Keratinocyte (primary cell): ENCODE measurements at regions not wholly inside any gene's neighbourhood (a gene's known extent, or its start where the extent isn't known, plus 50 kb on each side); places are given as distances from the start of the nearest gene placed in this dataset.

ENCODE experiments used
- DNase-seq: peaks from one replicate; pipeline ENCODE4 v3.0.0-alpha.2; 2011; ENCODE audit warnings: low read depth, missing footprints, low spot score
- FAIRE-seq: peaks from 2 replicates; lab custom pipeline; 2011; peaks lifted over from hg19 to GRCh38; lab: Jason Lieb, UNC
- H2AFZ ChIP-seq: 2 replicates; pipeline ENCODE4 v1.6.0; 2012; ENCODE audit warnings: low read length, control low read depth, inconsistent platforms; ENCODE audit not compliant: control insufficient read depth
- H3K27ac ChIP-seq: 2 replicates; pipeline ENCODE4 v1.5.1; 2011; ENCODE audit warnings: low read length; ENCODE audit not compliant: control insufficient read depth, insufficient read depth
- H3K27me3 ChIP-seq: 3 replicates; pipeline ENCODE4 v1.6.0; 2011; ENCODE audit warnings: low read length; ENCODE audit not compliant: control insufficient read depth, insufficient read depth; ENCODE audit errors: extremely low read depth
- H3K36me3 ChIP-seq, 2 experiments: 2 replicates in 1 of 2; 3 replicates in 1 of 2; pipeline ENCODE4 v1.5.1; 2011; ENCODE audit warnings: low read length in 2 of 2, mild to moderate bottlenecking in 1 of 2; ENCODE audit not compliant: control insufficient read depth in 2 of 2, insufficient read depth in 2 of 2; ENCODE audit errors: extremely low read depth in 1 of 2
- H3K4me1 ChIP-seq: 3 replicates; pipeline ENCODE4 v1.5.1; 2011; ENCODE audit warnings: low read length; ENCODE audit not compliant: control insufficient read depth, insufficient read depth; ENCODE audit errors: extremely low read depth
- H3K4me2 ChIP-seq: 3 replicates; pipeline ENCODE4 v1.6.0; 2011; ENCODE audit warnings: low read depth, low read length; ENCODE audit not compliant: control insufficient read depth, insufficient read depth; ENCODE audit errors: extremely low read depth
- H3K4me3 ChIP-seq, 3 experiments: fragments of 200-600 bp in 1 of 3; sonication (generic) in 1 of 3; 2 replicates in 2 of 3; 3 replicates in 1 of 3; pipeline ENCODE4 v1.5.1; 2011 to 2016; ENCODE audit warnings: low read length in 3 of 3, mild to moderate bottlenecking in 3 of 3, control low read depth in 2 of 3, inconsistent platforms in 1 of 3, low read depth in 1 of 3, mixed read lengths in 1 of 3, mixed run types in 1 of 3, moderate library complexity in 1 of 3; ENCODE audit not compliant: control insufficient read depth in 2 of 3, insufficient read depth in 2 of 3; ENCODE audit errors: extremely low read depth in 1 of 3
- H3K79me2 ChIP-seq: 2 replicates; pipeline ENCODE4 v1.6.0; 2012; ENCODE audit warnings: low read length; ENCODE audit not compliant: control insufficient read depth, insufficient read depth
- H3K9ac ChIP-seq: 3 replicates; pipeline ENCODE4 v1.6.0; 2011; ENCODE audit warnings: low read length; ENCODE audit not compliant: control insufficient read depth, insufficient read depth; ENCODE audit errors: extremely low read depth
- H3K9me1 ChIP-seq: 3 replicates; pipeline ENCODE4 v1.6.0; 2011; ENCODE audit warnings: low read length; ENCODE audit not compliant: control insufficient read depth, insufficient read depth; ENCODE audit errors: extremely low read depth
- H3K9me3 ChIP-seq: 2 replicates; pipeline ENCODE4 v1.5.1; 2012; ENCODE audit warnings: low read depth, low read length; ENCODE audit not compliant: control insufficient read depth
- H4K20me1 ChIP-seq: 3 replicates; pipeline ENCODE4 v1.6.0; 2011; ENCODE audit warnings: low read length; ENCODE audit not compliant: control insufficient read depth, insufficient read depth; ENCODE audit errors: extremely low read depth
- CTCF ChIP-seq, 3 experiments: IDR thresholded peaks in 1 of 3; conservative IDR thresholded peaks in 1 of 3; optimal IDR thresholded peaks in 1 of 3; 2 replicates in 2 of 3; 3 replicates in 1 of 3; pipeline versions ENCODE3 to v1.5.1; 2011; ENCODE audit warnings: low read length in 3 of 3, mild to moderate bottlenecking in 3 of 3, moderate library complexity in 2 of 3, control low read depth in 1 of 3, inconsistent platforms in 1 of 3; ENCODE audit not compliant: insufficient read depth in 2 of 3; ENCODE audit errors: extremely low read depth in 1 of 3
- EZH2 ChIP-seq: IDR thresholded peaks from one replicate; pipeline ENCODE4 v1.6.1; 2012; ENCODE audit warnings: inconsistent platforms, mild to moderate bottlenecking, low read length, moderate library complexity
- dilution Hi-C: fragments of 300-500 bp; cut with MboI; formaldehyde crosslinking; loops from one replicate; pipeline ENCODE4 v1.7.0; 2020; ENCODE audit warnings: low sequenced_read_pairs; ENCODE audit not compliant: extremely low pct_ligation_motif_present

- dilution Hi-C loops: no loop called here
- Histone ChIP-seq H3K4me1 (no peaks in the 10 kb centered on the region), H3K9me1 (no peaks in the 10 kb centered on the region), H3K9ac (no peak overlapping the region), H4K20me1 (no peaks in the 10 kb centered on the region), H3K27ac (no peak overlapping the region), H3K4me3 (no peak overlapping the region), H3K4me2 (no peak overlapping the region), H2AFZ (no peak overlapping the region), H3K79me2 (no peaks in the 10 kb centered on the region), H3K27me3 (no peaks in the 10 kb centered on the region), H3K36me3 (no peaks in the 10 kb centered on the region), H3K9me3 (no peaks in the 10 kb centered on the region)
- no peak for FAIRE-seq
- TF ChIP-seq CTCF (optimal IDR thresholded peaks at IDR 0.05 in 1 of 3, IDR thresholded peaks at IDR 0.05 in 1 of 3, conservative IDR thresholded peaks at IDR 0.05 in 1 of 3; ENCODE audit: extremely low read depth in 1 of 3, insufficient read depth in 2 of 3, low read length in 3 of 3) (no peak), EZH2 (no peak)
- DNase-seq: no peak
These were observed 176.8 kb upstream of the VRK2 start for GRCh38 chr2:57869758-57870344.

GRCh38 chr2:57876313-57876712, 170.3 kb upstream of the VRK2 start:
- Histone ChIP-seq H3K4me3 (no peak overlapping the region), H3K4me1 (no peaks in the 10 kb centered on the region), H3K27ac (no peak overlapping the region), H3K27me3 (no peaks in the 10 kb centered on the region), H3K9me3 (no peaks in the 10 kb centered on the region), H2AFZ (no peak overlapping the region), H3K79me2 (no peaks in the 10 kb centered on the region), H3K9me1 (no peaks in the 10 kb centered on the region), H3K9ac (no peak overlapping the region), H3K36me3 (no peaks in the 10 kb centered on the region), H4K20me1 (no peaks in the 10 kb centered on the region), H3K4me2 (no peak overlapping the region)
- DNase-seq: no peak
- dilution Hi-C loops: no loop called here
- TF ChIP-seq EZH2 (no peak), CTCF (optimal IDR thresholded peaks at IDR 0.05 in 1 of 3, IDR thresholded peaks at IDR 0.05 in 1 of 3, conservative IDR thresholded peaks at IDR 0.05 in 1 of 3; ENCODE audit: extremely low read depth in 1 of 3, insufficient read depth in 2 of 3, low read length in 3 of 3) (no peak)
- FAIRE-seq: no peak
